ENCODE measurements at regions not wholly inside any gene's neighbourhood (a gene's known extent, or its start where the extent isn't known, plus 50 kb on each side); places are given as distances from the start of the nearest gene placed in this dataset.

DNA sequence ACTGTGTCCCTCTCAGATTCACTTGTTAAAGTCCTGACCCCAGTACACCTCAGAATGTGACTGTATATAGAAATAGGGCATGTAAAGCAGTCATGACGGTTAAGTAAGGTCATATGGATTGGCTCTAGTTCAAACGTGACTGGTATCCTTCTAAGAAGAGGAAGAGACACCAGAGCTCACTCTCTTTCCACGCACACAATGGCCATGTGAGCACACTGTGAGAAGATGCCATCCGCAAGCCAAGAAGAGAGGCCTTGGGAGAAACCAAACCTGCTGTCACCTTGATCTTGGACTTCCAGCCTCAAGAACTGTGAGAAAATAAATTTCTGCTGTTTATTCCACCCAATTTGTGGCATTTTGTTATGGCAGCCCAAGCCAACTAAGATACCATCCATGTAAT, 56.8 kb upstream of the IRF2BP2 start:
- TF ChIP-seq TCF12 (IDR thresholded peaks at IDR 0.05; ENCODE audit: low read depth) = no peak
- TF ChIP-seq TAF1 (IDR thresholded peaks at IDR 0.05; ENCODE audit: low read depth) = no peak
- no peak for TF ChIP-seq CEBPB (IDR thresholded peaks at IDR 0.05)
- TF ChIP-seq ZBTB7A (IDR thresholded peaks at IDR 0.05; ENCODE audit: low read depth) = no peak
- TF ChIP-seq, protein P1, sequence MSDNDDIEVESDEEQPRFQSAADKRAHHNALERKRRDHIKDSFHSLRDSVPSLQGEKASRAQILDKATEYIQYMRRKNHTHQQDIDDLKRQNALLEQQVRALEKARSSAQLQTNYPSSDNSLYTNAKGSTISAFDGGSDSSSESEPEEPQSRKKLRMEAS (IDR thresholded peaks at IDR 0.05) = no peak
- TF ChIP-seq CREB1 (IDR thresholded peaks at IDR 0.05; ENCODE audit: low read depth) = no peak
- no peak for TF ChIP-seq FOXM1 (IDR thresholded peaks at IDR 0.05; ENCODE audit: borderline replicate concordance, low read depth)
- no peak for TF ChIP-seq EP300 (IDR thresholded peaks at IDR 0.05; ENCODE audit: borderline replicate concordance)
- no peak for TF ChIP-seq NFIC (IDR thresholded peaks at IDR 0.05)
- TF ChIP-seq YY1 (IDR thresholded peaks at IDR 0.05; ENCODE audit: low read depth) = no peak
